ENCODE measurements at regions not wholly inside any gene's neighbourhood (a gene's known extent, or its start where the extent isn't known, plus 50 kb on each side); places are given as distances from the start of the nearest gene placed in this dataset.
A peak's percentile ranks its signal among the peaks of the same experiment; 100 is the strongest.
"Not testable (repeated sequence)": the region's sequence is repeated elsewhere in the genome, so short reads cannot be mapped to it uniquely, and the experiment has no call there.

DNA sequence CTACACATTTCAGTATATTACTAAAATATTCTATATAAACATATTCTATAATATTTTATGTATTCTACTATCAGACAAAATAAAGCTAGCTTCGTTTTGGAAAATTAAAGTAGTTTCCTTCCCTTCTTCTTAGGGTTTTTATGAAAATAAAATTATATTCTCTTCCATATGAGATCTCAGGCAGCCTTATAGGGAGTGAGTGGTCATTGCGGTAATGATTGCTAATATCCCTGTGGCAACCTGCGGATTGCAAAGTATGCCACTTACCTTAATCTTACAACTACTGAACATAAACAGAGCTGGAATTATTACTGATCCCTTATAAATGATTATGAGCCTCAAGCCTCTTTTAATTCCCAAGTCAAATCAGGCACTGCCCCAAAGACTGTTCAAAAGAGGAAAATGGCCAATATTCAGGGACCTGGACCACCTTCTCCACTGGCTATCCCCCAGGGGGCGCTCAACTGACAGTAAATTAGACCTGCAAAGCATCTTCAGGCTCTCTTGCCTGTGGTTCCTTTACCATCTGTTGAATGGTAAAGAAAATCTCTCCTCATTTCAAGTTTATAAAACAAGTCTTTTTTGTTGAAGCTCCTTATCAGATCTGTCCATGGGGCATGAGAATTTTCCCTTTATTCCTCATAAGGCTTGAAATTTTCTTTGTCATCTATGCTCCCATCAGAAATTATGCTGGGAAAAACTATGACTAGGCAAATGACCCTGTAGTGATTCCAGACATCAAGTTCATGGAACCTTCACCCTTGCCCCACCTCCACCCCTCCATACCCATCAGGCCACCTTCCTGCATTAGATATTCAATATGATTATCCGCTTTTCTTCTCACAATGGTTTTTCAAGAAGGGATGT lies 163.9 kb downstream of the CEMIP2 start:
- Mint-ChIP-seq H3K9me3 (no peaks in the 10 kb centered on the region), H3K27ac (no peak overlapping the region), H3K36me3 (no peaks in the 10 kb centered on the region)
- DNase-seq (ENCODE audit: low spot score in 2 of 2) (peak in 1 of 2 donors; percentile 81), ATAC-seq (peak; percentile 77 to 80)

DNA sequence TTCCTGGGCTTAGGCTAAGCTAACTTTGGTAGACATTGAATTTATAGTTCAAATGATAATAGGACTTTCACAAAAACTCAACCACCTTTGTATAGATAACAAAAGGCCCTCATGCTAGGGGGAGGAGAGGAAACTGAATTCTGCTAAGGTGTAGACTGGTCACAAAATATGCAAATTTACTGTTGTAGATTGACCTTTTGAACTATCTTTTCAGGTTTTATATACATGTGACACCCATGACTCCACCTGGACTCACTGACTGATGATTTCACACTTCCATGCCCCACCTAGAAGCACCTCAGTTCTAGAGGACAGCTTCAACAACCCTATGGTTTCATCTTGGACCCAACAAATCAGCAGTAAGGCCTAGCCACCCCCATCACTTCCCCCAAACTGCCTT lies 165.7 kb downstream of the CEMIP2 start:
- no peak for DNase-seq (ENCODE audit: low spot score in 2 of 2)
- ATAC-seq, result no peak
- Mint-ChIP-seq H3K27ac (no peak overlapping the region), H3K36me3 (no peaks in the 10 kb centered on the region), H3K9me3 (no peaks in the 10 kb centered on the region)

DNA sequence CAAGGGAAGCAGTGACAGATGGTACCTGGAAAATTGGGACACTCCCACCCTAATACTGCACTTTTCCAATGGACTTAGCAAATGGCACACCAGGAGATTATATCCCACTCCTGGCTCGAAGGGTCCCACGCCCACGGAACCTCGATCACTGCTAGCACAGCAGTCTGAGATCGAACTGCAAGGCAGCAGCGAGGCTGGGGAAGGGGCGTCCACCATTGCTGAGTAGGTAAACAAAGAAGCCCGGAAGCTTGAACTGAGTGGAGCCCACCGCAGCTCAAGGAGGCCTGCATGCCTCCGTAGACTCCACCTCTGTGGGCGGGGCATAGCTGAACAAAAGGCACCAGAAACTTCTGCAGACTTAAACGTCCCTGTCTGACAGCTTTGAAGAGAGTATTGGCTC lies 172.6 kb downstream of the CEMIP2 start:
- not testable (repeated sequence) for H3K36me3 Mint-ChIP-seq; H3K27ac Mint-ChIP-seq; DNase-seq (ENCODE audit: low spot score in 2 of 2)

DNA sequence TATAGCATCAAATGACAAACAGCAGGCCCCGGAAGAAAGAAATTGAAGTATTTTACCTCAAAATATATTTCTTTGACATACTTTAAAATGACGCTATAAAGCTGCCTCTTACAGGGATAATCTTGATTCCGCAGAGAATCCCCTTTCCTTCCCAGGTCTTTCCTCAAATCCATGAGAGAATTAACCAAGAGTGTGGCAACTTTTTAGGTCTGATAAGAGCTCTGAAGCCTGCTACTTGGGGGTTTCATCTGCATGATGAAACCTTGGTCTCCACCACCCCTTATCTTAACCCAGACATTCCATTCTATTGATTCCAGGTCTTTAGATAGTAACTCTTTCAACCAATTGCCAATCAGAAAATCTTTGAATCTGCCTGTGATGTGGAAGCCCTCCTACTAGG lies 173.8 kb downstream of the CEMIP2 start:
- no peak for ATAC-seq
- Mint-ChIP-seq H3K36me3 (no peaks in the 10 kb centered on the region), H3K27ac (no peak overlapping the region), H3K9me3 (no peaks in the 10 kb centered on the region)
- DNase-seq (ENCODE audit: low spot score in 2 of 2), result no peak

More for the DNA sequence above, 172.6 kb downstream of the CEMIP2 start:
- ATAC-seq, H3K9me3 Mint-ChIP-seq: not testable (repeated sequence)

DNA sequence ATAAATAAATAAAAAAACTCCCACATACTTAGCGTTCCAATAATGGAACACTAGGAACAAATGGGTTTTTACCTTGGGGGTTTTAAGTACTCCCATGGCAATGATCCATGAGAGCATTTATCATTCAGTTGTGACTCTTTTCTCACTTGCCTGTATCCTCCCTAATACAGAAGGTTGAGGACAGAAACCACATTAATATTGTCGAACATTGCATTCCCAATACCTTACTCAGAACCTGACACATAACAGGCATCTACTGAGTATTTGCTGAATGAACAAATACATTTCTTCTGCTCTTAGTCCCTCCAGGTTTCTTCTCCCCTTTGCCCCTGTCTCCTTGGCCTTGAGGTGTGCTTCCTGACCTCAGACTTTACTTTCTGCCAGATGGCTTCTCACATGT lies 175.9 kb downstream of the CEMIP2 start:
- Mint-ChIP-seq H3K9me3 (no peaks in the 10 kb centered on the region), H3K36me3 (no peaks in the 10 kb centered on the region), H3K27ac (no peak overlapping the region)
- no peak for DNase-seq (ENCODE audit: low spot score in 2 of 2)
- no peak for ATAC-seq

DNA sequence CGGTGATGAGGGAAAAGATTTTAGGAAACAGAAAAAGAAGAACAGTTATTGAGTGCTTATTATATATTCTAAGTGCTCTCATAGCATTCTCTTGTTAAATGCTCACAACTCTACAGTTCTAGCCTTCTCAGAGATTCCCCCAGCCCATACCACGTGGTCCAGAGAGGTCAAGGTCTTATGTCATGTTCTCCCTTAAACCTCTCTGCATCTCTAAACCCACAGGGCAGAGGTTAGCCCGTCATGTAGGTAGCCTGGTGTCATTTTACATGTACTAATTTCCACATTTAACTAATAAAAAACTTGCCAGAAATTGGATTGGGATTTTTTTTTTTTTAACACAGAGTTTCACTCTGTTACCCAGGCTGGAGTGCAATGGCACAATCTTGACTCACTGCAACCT lies 178.0 kb downstream of the CEMIP2 start:
- no peak for ATAC-seq
- DNase-seq (ENCODE audit: low spot score in 2 of 2), result no peak
- no peaks in the 10 kb centered on the region for H3K9me3 Mint-ChIP-seq
- no peak overlapping the region for H3K27ac Mint-ChIP-seq
- no peaks in the 10 kb centered on the region for H3K36me3 Mint-ChIP-seq

DNA sequence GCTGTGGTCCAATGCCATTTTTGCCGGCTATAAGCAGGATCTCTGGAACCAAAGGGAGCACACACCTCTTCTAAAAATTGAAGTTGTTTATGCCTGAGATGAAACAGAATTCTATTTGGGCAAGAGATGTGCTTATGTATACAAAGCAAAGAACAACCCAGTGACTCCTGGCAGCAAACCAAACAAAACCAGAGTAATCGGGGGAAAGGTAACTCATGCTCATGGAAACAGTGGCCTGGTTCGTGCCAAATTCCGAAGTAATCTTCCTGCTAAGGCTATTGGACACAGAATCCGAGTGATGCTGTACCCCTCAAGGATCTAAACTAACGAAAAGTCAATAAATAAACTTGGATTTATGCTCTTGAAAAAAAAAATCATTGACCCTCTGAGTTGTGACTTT lies 178.7 kb downstream of the CEMIP2 start:
- H3K9me3 Mint-ChIP-seq, result no peaks in the 10 kb centered on the region
- ATAC-seq, result no peak
- no peaks in the 10 kb centered on the region for H3K36me3 Mint-ChIP-seq
- no peak overlapping the region for H3K27ac Mint-ChIP-seq
- DNase-seq (ENCODE audit: low spot score in 2 of 2), result no peak

DNA sequence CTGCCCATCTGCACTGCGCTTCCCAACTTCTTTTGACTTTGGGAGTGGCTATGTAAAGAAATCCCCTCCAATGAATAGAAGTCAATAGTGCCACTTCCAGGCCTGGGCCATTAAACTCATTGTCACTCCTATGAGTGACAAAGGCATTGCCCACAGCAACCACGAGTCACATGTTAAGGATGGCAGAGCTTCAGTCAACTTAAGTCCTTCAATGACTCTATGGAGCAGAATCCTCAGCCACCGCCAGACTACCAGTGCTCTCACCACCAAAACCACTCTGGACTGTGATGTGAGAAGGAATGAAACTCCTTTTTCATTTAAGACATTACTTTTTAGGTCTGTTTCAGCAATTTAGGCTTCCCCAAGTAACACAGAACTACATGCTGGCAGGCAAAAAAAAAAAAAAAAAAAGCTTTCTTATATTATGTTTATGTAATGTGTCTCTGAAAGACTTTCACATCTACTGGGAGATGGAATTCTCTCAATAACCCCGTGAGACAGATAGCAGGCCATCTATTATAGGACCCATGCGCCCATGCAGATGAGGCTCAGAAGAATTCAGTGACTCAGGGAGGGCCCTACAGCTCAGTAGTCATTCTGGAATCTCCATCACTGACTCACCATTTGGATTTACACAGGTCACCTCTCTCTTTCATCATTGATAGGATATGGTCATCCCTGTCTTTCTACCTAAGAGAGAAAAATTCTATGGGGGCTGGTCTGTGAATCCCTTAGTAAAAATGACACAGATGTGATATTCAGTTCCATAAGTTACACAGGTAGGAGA lies 180.5 kb downstream of the CEMIP2 start:
- H3K27ac Mint-ChIP-seq, result no peak overlapping the region
- H3K9me3 Mint-ChIP-seq, result no peaks in the 10 kb centered on the region
- no peak for DNase-seq (ENCODE audit: low spot score in 2 of 2)
- ATAC-seq, result peak; percentile 46 to 74
- H3K36me3 Mint-ChIP-seq, result no peaks in the 10 kb centered on the region

DNA sequence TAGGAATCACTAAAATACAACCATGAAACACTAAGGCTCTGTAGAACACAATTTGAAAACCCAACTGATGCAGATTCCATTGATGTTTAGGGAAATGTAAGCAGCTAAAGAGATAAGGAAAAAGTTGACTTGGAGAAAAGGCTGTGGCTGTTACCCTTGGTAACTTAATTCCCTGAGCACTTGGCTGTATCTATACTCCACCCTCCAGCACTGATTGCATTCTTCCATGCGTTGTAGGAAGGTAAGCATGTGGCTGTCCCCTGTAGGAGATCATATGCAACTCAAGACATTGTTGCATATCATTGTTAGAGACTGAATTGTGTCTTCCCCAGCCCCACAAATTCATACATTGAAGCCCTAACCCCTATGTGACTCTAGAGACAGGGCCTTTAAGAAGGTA lies 184.5 kb downstream of the CEMIP2 start:
- DNase-seq (ENCODE audit: low spot score in 2 of 2), result no peak
- no peak overlapping the region for H3K27ac Mint-ChIP-seq
- ATAC-seq, result no peak
- H3K9me3 Mint-ChIP-seq, result no peaks in the 10 kb centered on the region
- no peaks in the 10 kb centered on the region for H3K36me3 Mint-ChIP-seq

DNA sequence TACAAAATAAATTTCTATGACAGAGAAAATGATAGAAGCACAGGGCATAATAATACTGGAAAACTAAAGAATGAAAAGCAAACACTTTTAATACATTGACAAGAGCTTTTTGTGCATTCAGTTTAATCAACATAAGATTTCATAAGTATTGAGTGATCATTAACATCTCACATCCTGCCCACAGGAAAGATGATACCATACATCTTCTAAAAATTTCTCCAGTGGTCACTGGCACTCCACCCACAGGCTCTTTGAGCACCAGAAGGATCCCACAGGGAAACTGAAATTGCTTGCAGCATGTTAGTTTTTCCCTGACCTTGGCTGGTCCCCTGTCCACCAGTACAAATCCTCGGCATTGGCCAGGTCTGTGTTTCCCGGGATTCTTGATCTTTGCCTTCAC lies 186.0 kb downstream of the CEMIP2 start:
- no peaks in the 10 kb centered on the region for H3K9me3 Mint-ChIP-seq
- no peaks in the 10 kb centered on the region for H3K36me3 Mint-ChIP-seq
- H3K27ac Mint-ChIP-seq, result no peak overlapping the region
- ATAC-seq, result no peak
- DNase-seq (ENCODE audit: low spot score in 2 of 2), result no peak

DNA sequence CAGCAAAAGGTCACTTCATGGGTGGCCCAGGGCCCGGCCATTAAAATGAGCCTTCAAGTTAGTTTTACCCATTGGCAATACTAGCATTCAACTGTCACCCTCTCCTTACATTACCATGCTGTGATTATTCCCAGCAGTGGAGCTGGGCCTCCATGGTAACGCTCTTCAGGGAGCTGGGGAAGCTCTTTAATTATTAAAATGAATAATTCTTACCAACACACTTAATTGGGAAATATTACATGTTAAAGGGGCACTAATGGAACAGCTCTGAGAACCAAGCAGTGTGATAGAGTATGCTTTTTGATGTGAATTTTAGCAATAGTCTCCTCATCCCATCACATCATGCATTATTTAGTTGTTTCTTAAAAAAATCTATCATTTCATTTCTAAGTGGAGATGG lies 187.2 kb downstream of the CEMIP2 start:
- H3K36me3 Mint-ChIP-seq, result no peaks in the 10 kb centered on the region
- DNase-seq (ENCODE audit: low spot score in 2 of 2) (no peak), ATAC-seq (no peak)
- no peaks in the 10 kb centered on the region for H3K9me3 Mint-ChIP-seq
- H3K27ac Mint-ChIP-seq, result no peak overlapping the region

DNA sequence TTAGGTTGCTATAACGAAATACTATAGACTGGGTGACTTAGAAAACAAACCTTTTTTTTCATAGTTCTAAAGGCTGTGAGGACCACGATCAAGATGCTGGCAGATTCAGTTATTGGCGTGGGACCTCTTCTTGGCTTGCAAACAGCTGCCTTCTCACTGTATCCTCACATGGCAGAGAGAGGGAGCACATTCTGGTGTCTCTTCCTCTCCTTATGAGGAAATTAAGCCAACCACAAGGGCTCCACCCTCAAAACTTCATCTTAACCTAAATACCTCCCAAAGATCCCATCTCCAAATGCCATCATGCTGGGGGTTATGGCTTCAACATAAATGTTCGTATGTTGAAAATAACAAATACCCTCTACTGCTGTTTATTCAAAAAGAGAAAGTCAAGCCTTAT lies 197.1 kb downstream of the CEMIP2 start:
- ATAC-seq, result no peak
- no peak for DNase-seq (ENCODE audit: low spot score in 2 of 2)
- H3K9me3 Mint-ChIP-seq, result peaks cover 5 to 8% of the 10 kb centered on the region in 2 donors
- no peak overlapping the region for H3K27ac Mint-ChIP-seq
- H3K36me3 Mint-ChIP-seq, result peaks cover 0 to 6% of the 10 kb centered on the region in 2 donors

DNA sequence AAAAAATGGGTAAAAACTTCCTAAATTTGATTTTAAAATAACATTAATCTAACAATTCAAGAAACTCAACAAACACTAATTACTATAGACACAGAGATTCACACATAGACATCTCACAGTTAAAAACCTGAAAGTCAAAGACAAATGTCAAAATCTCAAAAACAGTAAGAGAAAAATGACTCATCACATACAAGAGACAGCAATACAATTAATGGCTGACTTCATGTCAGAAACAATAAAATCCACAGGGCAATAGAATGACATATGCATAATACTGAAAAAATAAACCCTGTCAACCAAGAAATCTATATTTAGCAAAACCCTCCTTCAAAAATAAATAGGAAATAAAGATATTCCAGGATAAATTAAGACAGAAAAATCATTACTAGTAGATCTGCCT lies 200.4 kb downstream of the CEMIP2 start:
- no peak overlapping the region for H3K27ac Mint-ChIP-seq
- peaks cover 0 to 6% of the 10 kb centered on the region in 2 donors for H3K36me3 Mint-ChIP-seq
- peaks cover 5 to 8% of the 10 kb centered on the region in 2 donors for H3K9me3 Mint-ChIP-seq
- ATAC-seq, result no peak
- no peak for DNase-seq (ENCODE audit: low spot score in 2 of 2)

DNA sequence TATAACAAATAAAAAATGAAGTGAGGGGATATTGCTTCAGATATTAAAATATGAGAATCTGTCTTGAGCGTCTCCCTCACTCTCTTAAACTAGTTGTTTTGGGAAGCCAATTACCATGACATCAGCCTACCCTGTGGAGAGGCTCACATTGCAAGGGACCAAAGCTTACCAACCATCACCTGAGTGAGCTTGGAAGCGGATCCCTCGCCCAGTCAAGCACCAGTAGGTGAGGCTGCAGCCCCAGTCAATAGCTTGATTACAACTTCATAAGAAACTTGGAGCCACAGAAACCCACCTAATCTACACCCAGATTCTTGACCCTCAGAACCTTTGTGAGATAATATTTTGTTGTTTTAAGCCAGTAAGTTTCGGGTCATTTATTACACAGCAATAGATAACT lies 206.2 kb downstream of the CEMIP2 start:
- ATAC-seq (no peak), DNase-seq (ENCODE audit: low spot score in 2 of 2) (no peak)
- Mint-ChIP-seq H3K27ac (no peak overlapping the region), H3K36me3 (peaks cover 0 to 6% of the 10 kb centered on the region in 2 donors), H3K9me3 (peaks cover 3 to 7% of the 10 kb centered on the region in 2 donors)

DNA sequence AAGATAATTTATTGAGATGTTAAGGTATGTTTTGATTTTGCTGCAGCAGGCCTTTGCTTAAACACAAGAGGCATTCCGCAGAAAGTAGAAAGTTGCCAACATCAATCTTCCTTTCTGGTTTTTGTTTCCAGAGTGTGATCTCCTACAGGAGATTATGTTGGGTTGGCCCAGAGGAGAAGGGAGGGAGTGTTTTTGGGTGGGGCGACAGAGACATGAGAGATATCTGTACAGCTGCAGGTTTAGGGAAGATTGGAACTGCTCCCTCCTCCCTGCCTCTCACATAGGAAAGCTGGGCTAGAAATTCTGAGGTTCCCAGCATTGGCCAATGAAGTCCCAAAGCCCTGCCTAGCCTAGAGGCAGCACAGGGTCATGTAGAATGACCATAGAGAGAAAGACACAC lies 211.0 kb downstream of the CEMIP2 start:
- no peak overlapping the region for H3K27ac Mint-ChIP-seq
- ATAC-seq (no peak), DNase-seq (ENCODE audit: low spot score in 2 of 2) (no peak)
- H3K9me3 Mint-ChIP-seq, result no peaks in the 10 kb centered on the region
- no peaks in the 10 kb centered on the region for H3K36me3 Mint-ChIP-seq

DNA sequence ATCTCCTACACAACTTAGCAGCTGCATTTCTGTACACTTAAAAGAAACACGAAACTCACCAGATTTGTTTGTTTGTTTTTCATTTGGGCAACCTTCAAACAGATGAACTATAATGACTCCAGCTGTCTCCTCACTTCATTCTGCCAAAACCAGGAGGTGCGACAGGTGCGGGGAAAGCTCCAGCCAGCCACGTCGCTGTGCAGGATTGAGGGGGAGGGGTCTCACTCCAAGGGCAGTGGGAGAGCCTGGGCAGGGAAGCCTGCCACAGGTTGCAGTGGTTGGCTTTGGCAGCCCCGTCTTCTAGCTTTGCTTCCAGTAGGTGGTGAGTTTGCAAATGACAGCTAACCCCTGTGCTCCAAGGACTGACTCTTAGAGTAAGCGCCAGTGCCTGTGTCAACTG lies 215.8 kb downstream of the CEMIP2 start:
- Mint-ChIP-seq H3K27ac (no peak overlapping the region), H3K36me3 (no peaks in the 10 kb centered on the region), H3K9me3 (no peaks in the 10 kb centered on the region)
- no peak for ATAC-seq
- DNase-seq (ENCODE audit: low spot score in 2 of 2), result no peak

DNA sequence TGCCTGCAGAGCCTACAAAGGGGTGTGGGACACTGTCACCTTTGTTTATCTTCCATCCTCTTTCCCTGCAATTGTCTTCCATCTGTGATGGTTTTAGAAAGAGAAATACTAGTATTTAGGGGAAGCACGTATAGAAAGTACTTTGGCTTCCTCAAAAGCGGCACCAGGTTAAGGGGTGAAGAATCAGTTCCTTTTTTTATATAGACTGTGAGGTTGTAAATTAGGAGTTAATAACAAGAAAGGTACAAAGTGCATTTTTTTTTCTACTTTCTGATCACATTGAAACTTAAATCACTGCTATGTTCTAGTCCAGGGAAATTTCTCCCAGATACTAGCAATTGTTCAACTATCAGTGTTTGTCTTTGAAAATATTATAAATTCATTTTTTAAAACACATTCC lies 219.3 kb downstream of the CEMIP2 start:
- no peak for DNase-seq (ENCODE audit: low spot score in 2 of 2)

DNA sequence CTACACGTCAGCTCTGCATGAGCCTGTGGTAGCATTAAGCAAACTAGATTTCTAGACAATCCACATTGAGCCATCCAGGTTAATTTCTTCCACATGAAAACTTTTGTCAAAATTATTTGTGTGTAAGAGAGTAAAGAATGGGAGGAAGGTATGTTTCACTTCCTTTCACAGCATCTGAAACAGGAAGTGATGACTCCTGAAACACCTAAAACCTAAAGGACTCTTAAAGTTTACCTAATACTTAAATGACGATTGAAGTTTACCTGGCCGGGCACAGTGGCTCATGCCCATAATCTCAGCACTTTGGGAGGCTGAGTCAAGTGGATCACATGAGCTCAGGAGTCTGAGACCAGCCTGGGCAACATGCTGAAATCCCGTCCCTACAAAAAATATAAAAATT lies 223.8 kb downstream of the CEMIP2 start:
- DNase-seq (ENCODE audit: low spot score in 2 of 2) (no peak), ATAC-seq (no peak)
- Mint-ChIP-seq H3K9me3 (no peaks in the 10 kb centered on the region), H3K36me3 (no peaks in the 10 kb centered on the region), H3K27ac (no peak overlapping the region)

More for the DNA sequence above, 219.3 kb downstream of the CEMIP2 start:
- Mint-ChIP-seq H3K27ac (no peak overlapping the region), H3K9me3 (no peaks in the 10 kb centered on the region), H3K36me3 (no peaks in the 10 kb centered on the region)
- no peak for ATAC-seq
